ENCODE measurements at regions not wholly inside any gene's neighbourhood (a gene's known extent, or its start where the extent isn't known, plus 50 kb on each side); places are given as distances from the start of the nearest gene placed in this dataset.

GRCh38 chr6:84576029-84576428, 188.4 kb downstream of the TBX18 start:
- Histone ChIP-seq H3K4me1 (ENCODE audit: control insufficient read depth in 4 of 4, insufficient read depth in 4 of 4, low read length in 3 of 4) (peaks cover 0 to 1% (median 0%) of the 10 kb centered on the region in 4 donors), H3K9me3 (ENCODE audit: control insufficient read depth in 4 of 4, low read length in 3 of 4) (no peaks in the 10 kb centered on the region), H3K4me3 (ENCODE audit: low read depth in 1 of 3, low read length in 3 of 3) (no peak overlapping the region), H3K27ac (ENCODE audit: low read depth in 1 of 2, low read length in 2 of 2) (no peak overlapping the region), H3K36me3 (ENCODE audit: control insufficient read depth in 4 of 4, insufficient read depth in 3 of 4, low read depth in 1 of 4, low read length in 3 of 4) (no peaks in the 10 kb centered on the region), H3K9ac (ENCODE audit: low read depth in 1 of 2, low read length in 2 of 2) (no peak overlapping the region), H3K27me3 (ENCODE audit: control insufficient read depth in 4 of 4, insufficient read depth in 4 of 4, low read length in 3 of 4) (no peaks in the 10 kb centered on the region)
- TF ChIP-seq HNF4G (IDR thresholded peaks at IDR 0.05) (no peak), MAX (IDR thresholded peaks at IDR 0.05) (no peak), GABPA (IDR thresholded peaks at IDR 0.05 in 1 of 2, conservative IDR thresholded peaks at IDR 0.05 in 1 of 2) (no peak), FOXA2 (IDR thresholded peaks at IDR 0.05) (no peak), SP1 (IDR thresholded peaks at IDR 0.05) (no peak), FOXA1 (IDR thresholded peaks at IDR 0.05) (no peak), REST (IDR thresholded peaks at IDR 0.05) (no peak), YY1 (IDR thresholded peaks at IDR 0.05) (no peak), HNF4A (conservative IDR thresholded peaks at IDR 0.05) (no peak), EGR1 (IDR thresholded peaks at IDR 0.05; ENCODE audit: low read depth in 2 of 2) (no peak), ATF3 (IDR thresholded peaks at IDR 0.05) (no peak), RXRA (IDR thresholded peaks at IDR 0.05) (no peak), CTCF (IDR thresholded peaks at IDR 0.05; ENCODE audit: low read depth, low read length, missing input control) (no peak), RAD21 (IDR thresholded peaks at IDR 0.05) (no peak), ZBTB33 (IDR thresholded peaks at IDR 0.05) (no peak), JUND (IDR thresholded peaks at IDR 0.05) (no peak)
- DNase-seq (ENCODE audit: low spot score): no peak

- TF ChIP-seq EGR1 (IDR thresholded peaks at IDR 0.05; ENCODE audit: low read depth in 2 of 2) (no peak), ATF3 (IDR thresholded peaks at IDR 0.05) (no peak), SP1 (IDR thresholded peaks at IDR 0.05) (no peak), CTCF (IDR thresholded peaks at IDR 0.05; ENCODE audit: low read depth, low read length, missing input control) (no peak), FOXA2 (IDR thresholded peaks at IDR 0.05) (no peak), RAD21 (IDR thresholded peaks at IDR 0.05) (no peak), RXRA (IDR thresholded peaks at IDR 0.05) (no peak), MAX (IDR thresholded peaks at IDR 0.05) (no peak), YY1 (IDR thresholded peaks at IDR 0.05) (no peak), HNF4G (IDR thresholded peaks at IDR 0.05) (no peak), NR2F2 (IDR thresholded peaks at IDR 0.05) (no peak)
- Histone ChIP-seq H3K27me3 (ENCODE audit: control insufficient read depth in 4 of 4, insufficient read depth in 4 of 4, low read length in 3 of 4) (no peaks in the 10 kb centered on the region), H3K4me1 (ENCODE audit: control insufficient read depth in 4 of 4, insufficient read depth in 4 of 4, low read length in 3 of 4) (peaks cover 0 to 1% (median 0%) of the 10 kb centered on the region in 4 donors), H3K27ac (ENCODE audit: low read depth in 1 of 2, low read length in 2 of 2) (no peak overlapping the region), H3K4me3 (ENCODE audit: low read depth in 1 of 3, low read length in 3 of 3) (no peak overlapping the region), H3K9me3 (ENCODE audit: control insufficient read depth in 4 of 4, low read length in 3 of 4) (no peaks in the 10 kb centered on the region), H3K9ac (ENCODE audit: low read depth in 1 of 2, low read length in 2 of 2) (no peak overlapping the region), H3K36me3 (ENCODE audit: control insufficient read depth in 4 of 4, insufficient read depth in 3 of 4, low read depth in 1 of 4, low read length in 3 of 4) (no peaks in the 10 kb centered on the region)
- WGBS: 57% methylated on average over 1 of the region's 1 CpG
- no peak for DNase-seq (ENCODE audit: low spot score)
Measured at GRCh38 chr6:84575264-84575663, 189.1 kb downstream of the TBX18 start.

All from liver (tissue), 8 donors.